ENCODE measurements at regions not wholly inside any gene's neighbourhood (a gene's known extent, or its start where the extent isn't known, plus 50 kb on each side); places are given as distances from the start of the nearest gene placed in this dataset.

DNA sequence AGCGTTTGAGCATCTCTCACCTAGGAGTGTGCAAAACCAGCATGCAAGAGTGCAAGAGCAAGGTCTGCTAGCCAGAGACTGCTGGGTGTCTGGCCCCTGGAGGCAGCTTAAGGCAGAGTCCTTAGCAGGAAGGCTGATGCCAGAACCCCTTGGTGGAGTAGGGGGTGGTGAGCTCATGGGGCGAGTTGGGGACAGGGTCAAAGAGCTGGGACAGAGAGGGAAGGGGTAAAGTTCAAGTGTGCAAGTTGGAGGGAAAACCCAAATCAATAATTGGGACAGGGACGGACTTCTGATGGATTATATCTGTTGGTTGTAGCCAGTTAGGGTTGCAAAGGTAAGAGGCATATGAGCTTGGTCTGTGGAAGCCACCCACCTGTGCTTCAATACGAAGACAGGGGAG is 443.6 kb upstream of the CDH5 start:
- TF ChIP-seq, protein P1, sequence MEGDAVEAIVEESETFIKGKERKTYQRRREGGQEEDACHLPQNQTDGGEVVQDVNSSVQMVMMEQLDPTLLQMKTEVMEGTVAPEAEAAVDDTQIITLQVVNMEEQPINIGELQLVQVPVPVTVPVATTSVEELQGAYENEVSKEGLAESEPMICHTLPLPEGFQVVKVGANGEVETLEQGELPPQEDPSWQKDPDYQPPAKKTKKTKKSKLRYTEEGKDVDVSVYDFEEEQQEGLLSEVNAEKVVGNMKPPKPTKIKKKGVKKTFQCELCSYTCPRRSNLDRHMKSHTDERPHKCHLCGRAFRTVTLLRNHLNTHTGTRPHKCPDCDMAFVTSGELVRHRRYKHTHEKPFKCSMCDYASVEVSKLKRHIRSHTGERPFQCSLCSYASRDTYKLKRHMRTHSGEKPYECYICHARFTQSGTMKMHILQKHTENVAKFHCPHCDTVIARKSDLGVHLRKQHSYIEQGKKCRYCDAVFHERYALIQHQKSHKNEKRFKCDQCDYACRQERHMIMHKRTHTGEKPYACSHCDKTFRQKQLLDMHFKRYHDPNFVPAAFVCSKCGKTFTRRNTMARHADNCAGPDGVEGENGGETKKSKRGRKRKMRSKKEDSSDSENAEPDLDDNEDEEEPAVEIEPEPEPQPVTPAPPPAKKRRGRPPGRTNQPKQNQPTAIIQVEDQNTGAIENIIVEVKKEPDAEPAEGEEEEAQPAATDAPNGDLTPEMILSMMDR (IDR thresholded peaks at IDR 0.05; ENCODE audit: control extremely low read depth in 1 of 3, insufficient read depth in 1 of 3, low read depth in 1 of 3, low read length in 3 of 3): no peak
- TF ChIP-seq EZH2 (IDR thresholded peaks at IDR 0.05; ENCODE audit: low read depth, low read length, severe bottlenecking): no peak
- TF ChIP-seq SIN3A (conservative IDR thresholded peaks at IDR 0.05 in 1 of 2, IDR thresholded peaks at IDR 0.05 in 1 of 2; ENCODE audit: low read depth in 1 of 2, low read length in 2 of 2): no peak
- TF ChIP-seq HDAC6 (IDR thresholded peaks at IDR 0.05; ENCODE audit: low read depth, low read length): no peak
- TF ChIP-seq POLR2AphosphoS5 (IDR thresholded peaks at IDR 0.05; ENCODE audit: low read depth, low read length): no peak
- TF ChIP-seq CTBP2 (IDR thresholded peaks at IDR 0.05; ENCODE audit: borderline replicate concordance, insufficient read depth, insufficient read length, low read length): no peak
- TF ChIP-seq SP2 (IDR thresholded peaks at IDR 0.05; ENCODE audit: low read length): no peak

Data from H1 (cell line).